Activated CD8-positive, alpha-beta memory T cell treated with anti-CD3 and anti-CD28 coated beads for 4 hours (primary cell): ENCODE measurements at regions not wholly inside any gene's neighbourhood (a gene's known extent, or its start where the extent isn't known, plus 50 kb on each side); places are given as distances from the start of the nearest gene placed in this dataset.
"Not testable (repeated sequence)": the region's sequence is repeated elsewhere in the genome, so short reads cannot be mapped to it uniquely, and the experiment has no call there.

Experiments used
- DNase-seq, 2 donors: peaks; one replicate each; pipeline ENCODE4 v3.0.0-alpha.2; 2020; ENCODE audit warnings: low read depth in 2 of 2

DNA sequence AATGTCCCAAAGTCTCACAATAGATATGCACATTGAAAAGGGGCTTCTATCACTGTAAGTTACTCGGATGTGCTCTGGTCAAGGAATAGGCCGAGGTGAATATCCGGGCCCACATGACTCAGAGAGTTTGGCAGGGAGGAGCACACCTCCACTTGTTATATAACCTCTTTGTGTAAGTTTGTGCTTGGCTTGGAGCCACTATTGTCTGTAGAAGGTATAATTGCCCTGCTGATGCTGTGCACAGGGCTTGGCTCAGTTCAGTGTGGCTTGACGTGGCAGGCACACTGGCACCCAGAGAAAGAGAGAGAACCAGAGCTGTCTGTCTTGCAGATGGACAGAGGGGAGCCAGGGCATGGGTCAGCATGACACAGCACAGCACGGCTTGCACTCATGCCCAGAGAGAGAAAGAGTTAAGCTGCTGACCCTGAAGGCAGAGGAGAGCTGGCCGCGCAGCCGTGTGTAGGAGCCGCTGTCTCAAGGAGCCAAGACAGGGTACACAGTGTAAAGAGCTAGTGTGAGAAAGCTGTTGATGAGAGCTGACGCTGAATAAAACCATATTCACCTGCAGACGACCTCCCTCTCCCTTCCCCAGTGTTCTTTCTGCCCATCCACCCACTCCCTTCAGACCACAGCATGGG lies 482.5 kb downstream of the C6orf118 start:
- no peak for DNase-seq

DNA sequence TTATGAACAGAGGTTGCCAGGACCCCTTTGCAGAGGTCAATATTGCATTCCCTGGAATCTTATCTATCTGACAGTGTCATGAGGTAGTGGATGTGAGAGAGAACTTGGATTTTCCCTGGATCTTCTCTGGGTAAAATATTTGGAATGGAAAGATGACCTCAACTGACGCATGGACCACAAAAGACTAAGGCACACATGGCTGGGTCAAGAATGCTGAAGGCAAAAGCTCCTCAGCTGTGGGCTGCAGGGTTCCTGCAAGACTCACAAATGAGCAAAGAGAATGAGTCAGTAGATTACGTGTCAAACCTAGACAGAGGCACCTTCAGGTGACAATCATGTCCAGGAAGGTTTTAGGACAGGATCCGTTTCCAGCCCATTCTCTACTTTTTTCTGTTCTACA lies 484.0 kb downstream of the C6orf118 start:
- DNase-seq = no peak

DNA sequence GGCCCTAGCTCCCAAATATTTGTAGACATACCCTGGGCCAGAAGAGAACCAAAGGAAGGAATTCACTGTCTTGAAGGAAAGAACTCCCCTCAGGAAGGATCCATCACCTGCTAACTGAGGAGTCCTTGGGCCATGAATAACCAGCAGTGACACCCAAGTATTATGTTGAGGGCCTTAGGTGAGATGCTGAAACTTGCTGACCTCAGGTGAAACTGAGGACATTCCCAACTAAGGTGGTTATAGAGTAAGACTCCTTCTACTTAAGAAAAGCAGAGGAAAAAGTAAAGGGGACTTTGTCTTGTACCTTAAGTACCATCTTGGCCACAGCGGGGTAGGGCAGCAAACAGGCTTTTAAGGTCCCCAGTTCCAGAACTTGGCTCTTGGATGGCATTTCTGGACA lies 491.7 kb downstream of the C6orf118 start:
- DNase-seq = no peak

DNA sequence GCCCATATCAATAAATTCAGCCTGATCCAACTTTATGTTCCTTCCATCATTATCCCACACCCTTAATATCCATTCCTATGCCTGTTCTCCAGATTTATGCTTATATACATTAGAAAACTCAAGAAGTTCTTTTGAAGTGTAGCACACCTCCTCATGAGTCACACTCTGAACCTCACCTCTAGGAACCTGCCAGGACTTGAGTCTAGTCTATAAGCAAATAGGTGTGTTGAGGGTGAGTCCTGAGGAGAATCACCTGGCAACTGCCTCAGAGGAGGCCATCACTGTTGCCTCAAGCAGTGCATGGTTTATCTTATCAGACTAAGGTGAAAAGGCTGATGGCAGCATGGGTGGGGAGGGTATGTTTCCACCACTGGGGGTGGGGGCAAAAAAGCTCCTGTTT lies 496.7 kb downstream of the C6orf118 start:
- no peak for DNase-seq

GRCh38 chr6:164807125-164807524 lies 502.3 kb downstream of the C6orf118 start:
- no peak for DNase-seq

GRCh38 chr6:164795056-164795815 lies 514.2 kb downstream of the C6orf118 start:
- DNase-seq = no peak

DNA sequence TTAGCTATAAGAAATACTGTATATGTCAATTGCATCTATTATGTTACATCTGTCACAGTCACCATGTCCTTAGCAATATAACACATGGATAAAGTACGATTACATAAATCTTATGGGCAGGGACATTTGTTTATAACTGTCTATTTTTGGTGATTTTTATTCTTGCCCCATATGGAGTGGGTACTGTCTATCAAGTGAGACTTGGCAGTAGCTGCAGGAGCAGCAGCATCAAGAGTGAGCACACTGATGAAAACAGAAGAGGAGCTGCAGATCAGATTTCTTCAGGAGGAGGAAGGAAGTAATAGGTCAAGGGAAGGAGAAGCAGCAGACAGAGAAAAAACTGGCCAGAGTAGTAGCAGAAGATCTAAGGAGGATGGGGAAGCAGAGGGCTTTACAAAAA lies 516.7 kb downstream of the C6orf118 start:
- DNase-seq = no peak

GRCh38 chr6:164791498-164791897 lies 517.9 kb downstream of the C6orf118 start:
- no peak for DNase-seq

DNA sequence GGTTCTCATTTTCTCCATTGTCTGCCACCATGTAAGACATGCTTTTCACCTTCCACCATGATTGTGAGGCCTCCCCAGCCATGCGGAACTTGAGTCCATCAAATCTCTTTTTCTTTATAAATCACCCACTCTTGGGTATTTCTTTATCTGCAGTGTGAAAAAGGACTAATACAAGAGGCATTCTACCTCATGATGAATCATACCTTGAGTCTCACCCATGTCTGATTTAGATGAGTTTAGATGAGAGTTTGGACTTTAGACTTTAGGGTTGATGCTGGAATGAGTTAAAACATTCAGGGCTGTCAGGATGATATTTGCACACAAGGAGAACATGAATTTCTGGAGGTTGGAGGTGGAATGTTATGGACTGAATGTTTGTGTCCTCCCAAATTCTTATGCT lies 545.6 kb downstream of the C6orf118 start:
- no peak for DNase-seq

DNA sequence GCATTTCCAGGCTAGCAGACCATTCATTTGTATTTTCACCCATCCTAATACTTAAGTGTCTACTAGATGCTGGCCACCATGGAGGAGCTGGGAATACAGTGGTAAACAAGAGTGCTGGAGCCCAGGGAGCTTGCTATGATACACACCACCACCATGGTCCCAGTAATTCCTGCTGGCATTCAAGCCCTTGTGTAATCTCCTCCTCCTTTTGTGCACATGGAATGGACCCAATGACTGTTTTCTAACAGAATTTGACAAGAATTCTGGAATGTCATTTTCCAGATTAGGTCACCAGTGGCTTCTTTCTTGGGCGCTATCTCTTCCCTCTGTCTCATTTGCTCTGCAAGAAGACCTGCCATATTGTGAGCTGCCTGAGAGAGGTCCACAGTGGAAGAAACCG lies 552.0 kb downstream of the C6orf118 start:
- DNase-seq = no peak

DNA sequence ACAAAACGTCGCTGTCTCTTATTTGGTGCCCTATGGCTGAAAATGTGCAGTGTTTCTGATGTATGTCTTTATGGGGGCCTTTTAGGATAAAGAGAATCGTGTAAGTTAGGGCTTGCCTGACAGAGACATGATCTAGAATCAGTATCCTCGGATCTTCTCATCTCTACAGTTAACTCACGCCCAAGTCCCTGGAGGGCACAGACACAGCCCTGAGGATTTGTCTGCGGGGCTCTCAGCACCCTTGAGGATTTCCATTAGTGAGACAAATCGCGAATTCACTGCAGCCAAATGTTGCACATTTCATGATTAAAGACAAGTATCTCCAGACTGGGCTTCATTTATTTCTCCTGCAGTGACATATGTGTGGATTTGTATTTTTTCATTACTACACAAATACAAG lies 552.7 kb downstream of the C6orf118 start:
- no peak for DNase-seq

GRCh38 chr6:164756142-164756541 lies 553.3 kb downstream of the C6orf118 start:
- no peak for DNase-seq

DNA sequence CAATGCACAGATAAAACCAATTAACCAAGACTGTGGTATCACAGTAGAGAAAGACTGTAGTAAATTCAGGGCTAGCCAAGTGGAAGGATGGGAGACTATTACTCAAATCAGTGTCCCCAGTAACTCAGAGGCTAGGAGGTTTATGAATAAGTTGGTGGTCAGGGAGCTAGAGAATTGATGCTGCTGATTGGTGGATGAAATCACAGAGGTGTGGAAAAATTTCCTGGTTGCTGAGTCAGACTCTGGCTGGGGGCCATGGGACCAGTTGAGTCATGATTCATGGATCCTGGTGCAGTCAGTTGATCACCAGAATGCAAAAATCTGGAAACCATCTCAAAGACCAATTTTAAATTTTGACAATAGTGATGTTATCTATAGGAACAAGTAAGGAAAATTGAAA lies 555.9 kb downstream of the C6orf118 start:
- DNase-seq = no peak

- DNase-seq = no peak
These were observed 558.0 kb downstream of the C6orf118 start for GRCh38 chr6:164751395-164751794.

- DNase-seq = no peak
These were observed 559.3 kb downstream of the C6orf118 start for GRCh38 chr6:164750128-164750527.

- no peak for DNase-seq
These were observed 560.0 kb downstream of the C6orf118 start for GRCh38 chr6:164749221-164750064.

DNA sequence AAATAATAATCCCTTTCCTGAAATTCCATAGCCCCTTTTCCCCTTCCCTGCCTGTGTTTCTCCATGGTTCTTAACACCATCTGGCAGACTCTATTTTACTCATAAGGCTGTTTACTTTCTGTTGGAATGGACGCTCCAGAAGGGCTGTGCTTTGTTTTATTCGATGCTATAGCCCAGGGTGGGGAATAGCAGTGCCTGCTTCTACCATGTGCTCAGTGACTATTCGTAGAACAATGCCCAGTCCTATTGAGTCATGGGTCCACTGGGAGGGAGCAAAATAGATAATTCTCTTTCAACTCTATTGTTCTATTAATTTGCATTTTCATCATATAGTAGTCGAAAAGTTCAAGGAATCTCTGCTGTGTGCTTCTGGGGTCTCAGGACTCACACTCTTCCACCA lies 565.1 kb downstream of the C6orf118 start:
- no peak for DNase-seq

DNA sequence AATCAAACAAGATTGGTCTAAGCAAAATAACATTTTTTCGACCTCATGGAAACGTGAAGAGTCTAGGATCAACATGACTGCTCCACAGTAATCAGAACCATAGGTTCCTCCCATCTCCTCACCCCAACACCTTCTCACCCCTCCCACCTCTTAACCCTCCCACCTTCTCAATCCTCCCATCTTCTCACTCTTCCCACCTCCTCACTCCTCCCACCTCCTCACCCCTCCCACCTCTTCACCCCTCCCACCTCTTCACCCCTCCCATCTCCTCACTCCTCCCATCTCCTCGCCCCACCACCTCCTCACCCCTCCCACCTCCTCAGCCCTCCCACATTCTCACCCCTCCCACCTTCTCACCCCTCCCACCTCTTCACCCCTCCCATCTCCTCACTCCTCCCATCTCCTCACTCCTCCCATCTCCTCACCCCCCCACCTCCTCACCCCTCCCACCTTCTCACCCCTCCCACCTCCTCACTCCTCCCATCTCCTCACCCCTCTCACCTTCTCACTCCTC lies 567.4 kb downstream of the C6orf118 start:
- no peak for DNase-seq

- DNase-seq = not testable (repeated sequence)
These were observed 573.3 kb downstream of the C6orf118 start for GRCh38 chr6:164736090-164736489.

- no peak for DNase-seq
These were observed 577.9 kb downstream of the C6orf118 start for GRCh38 chr6:164731539-164731938.

GRCh38 chr6:164721460-164721859 lies 587.9 kb downstream of the C6orf118 start:
- DNase-seq = no peak

DNA sequence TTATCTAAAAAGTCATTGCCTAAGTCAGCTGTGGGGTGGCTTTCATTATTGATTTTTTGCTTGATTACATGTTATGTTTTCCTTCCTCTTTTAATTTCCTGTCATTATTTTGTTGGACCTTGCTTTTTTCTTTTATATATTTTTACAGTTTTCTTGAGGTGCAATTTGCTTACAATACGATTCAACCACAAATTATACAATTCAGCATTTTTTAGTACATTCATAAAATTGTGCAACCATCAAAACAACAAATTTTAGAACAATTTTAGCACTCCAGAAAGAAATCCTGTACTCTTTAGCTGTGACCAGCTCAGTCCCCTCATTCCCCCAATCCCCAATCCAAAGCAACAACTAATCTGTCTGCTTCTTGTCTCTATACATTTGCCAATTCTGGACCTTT lies 608.9 kb downstream of the C6orf118 start:
- no peak for DNase-seq
